Tibial artery (tissue), 4 donors: ENCODE measurements at regions not wholly inside any gene's neighbourhood (a gene's known extent, or its start where the extent isn't known, plus 50 kb on each side); places are given as distances from the start of the nearest gene placed in this dataset.
"Not testable (repeated sequence)": the region's sequence is repeated elsewhere in the genome, so short reads cannot be mapped to it uniquely, and the experiment has no call there.

Experiments
- DNase-seq, 2 donors: peaks; one replicate each; pipeline ENCODE4 v3.0.0-alpha.2; 2019
- H3K27ac ChIP-seq, 2 donors: fragments of 200-600 bp; sonication (generic) in 1 of 2; 1 replicate in 1 of 2; 2 replicates in 1 of 2; pipeline ENCODE4 v1.5.1; 2018 to 2019; ENCODE audit warnings: mild to moderate bottlenecking in 1 of 2
- H3K27me3 ChIP-seq, 2 donors: fragments of 200-600 bp; sonication (generic) in 1 of 2; one replicate each; pipeline versions ENCODE4 v1.5.1 to v1.6.0; 2016 to 2019
- H3K36me3 ChIP-seq, 3 donors: fragments of 200-600 bp; sonication (generic) in 2 of 3; one replicate each; pipeline ENCODE4 v1.5.1; 2016 to 2019; ENCODE audit warnings: mild to moderate bottlenecking in 2 of 3
- H3K4me1 ChIP-seq, 4 donors: fragments of 200-600 bp; sonication (generic) in 2 of 4; 1 replicate in 3 of 4; 2 replicates in 1 of 4; pipeline ENCODE4 v1.5.1; 2016 to 2019
- H3K4me3 ChIP-seq, 2 donors: fragments of 200-600 bp; sonication (generic) in 1 of 2; 1 replicate in 1 of 2; 2 replicates in 1 of 2; pipeline ENCODE4 v1.5.1; 2018 to 2019; ENCODE audit warnings: mild to moderate bottlenecking in 2 of 2
- H3K9me3 ChIP-seq, 3 donors: fragments of 200-600 bp; sonication (generic) in 1 of 3; one replicate each; pipeline ENCODE4 v1.5.1; 2016 to 2019
- CTCF ChIP-seq, 2 experiments: fragments of 200-600 bp in 1 of 2; fragments of 450-650 bp in 1 of 2; IDR thresholded peaks; one replicate each; pipeline ENCODE4 v1.5.1; 2017 to 2019; ENCODE audit warnings: antibody characterized with exemption in 2 of 2, mild to moderate bottlenecking in 1 of 2, moderate library complexity in 1 of 2
- intact Hi-C: fragments of 100-400 bp; cut with DNase I; formaldehyde crosslinking; loops from one replicate; pipeline ENCODE4 v1.15.0; 2023; ENCODE audit warnings: low total_unique reads

- intact Hi-C loops, H3K4me1 ChIP-seq, H3K4me3 ChIP-seq, H3K36me3 ChIP-seq, H3K27me3 ChIP-seq, H3K27ac ChIP-seq, DNase-seq: not testable (repeated sequence)
- peaks cover 0 to 26% (median 22%) of the 10 kb centered on the region in 3 donors for H3K9me3 ChIP-seq
Observed at GRCh38 chr9:84535973-84536372, 133.6 kb upstream of the NTRK2 start.

- DNase-seq = no peak
- Histone ChIP-seq H3K4me1 (no peaks in the 10 kb centered on the region), H3K9me3 (peaks cover 0 to 26% (median 22%) of the 10 kb centered on the region in 3 donors), H3K27me3 (no peaks in the 10 kb centered on the region), H3K4me3 (no peak overlapping the region), H3K36me3 (no peaks in the 10 kb centered on the region), H3K27ac (no peak overlapping the region)
- TF ChIP-seq CTCF (IDR thresholded peaks at IDR 0.05) = no peak
- intact Hi-C loops = no loop called here
Observed at GRCh38 chr9:84538879-84539278, 130.7 kb upstream of the NTRK2 start.

- H3K4me1 ChIP-seq = no peaks in the 10 kb centered on the region
- H3K9me3 ChIP-seq = peaks cover 0 to 10% (median 8%) of the 10 kb centered on the region in 3 donors
- DNase-seq = no peak
- H3K4me3 ChIP-seq = no peak overlapping the region
- no peaks in the 10 kb centered on the region for H3K27me3 ChIP-seq
- TF ChIP-seq CTCF (IDR thresholded peaks at IDR 0.05) = no peak
- intact Hi-C loops = no loop called here
- no peak overlapping the region for H3K27ac ChIP-seq
- no peaks in the 10 kb centered on the region for H3K36me3 ChIP-seq
Observed at GRCh38 chr9:84542554-84542953, 127.0 kb upstream of the NTRK2 start.

GRCh38 chr9:84554069-84554664, 115.4 kb upstream of the NTRK2 start:
- no peak overlapping the region for H3K27ac ChIP-seq
- H3K9me3 ChIP-seq = peaks cover 0 to 6% (median 0%) of the 10 kb centered on the region in 3 donors
- H3K4me3 ChIP-seq = no peak overlapping the region
- H3K27me3 ChIP-seq = no peaks in the 10 kb centered on the region
- DNase-seq = no peak
- intact Hi-C loops = no loop called here
- no peaks in the 10 kb centered on the region for H3K36me3 ChIP-seq
- no peaks in the 10 kb centered on the region for H3K4me1 ChIP-seq
- no peak for TF ChIP-seq CTCF (IDR thresholded peaks at IDR 0.05)

- Histone ChIP-seq H3K9me3 (peaks cover 0 to 6% (median 0%) of the 10 kb centered on the region in 3 donors), H3K36me3 (no peaks in the 10 kb centered on the region), H3K4me1 (no peaks in the 10 kb centered on the region), H3K27ac (no peak overlapping the region), H3K4me3 (no peak overlapping the region), H3K27me3 (no peaks in the 10 kb centered on the region)
- intact Hi-C loops = no loop called here
- no peak for TF ChIP-seq CTCF (IDR thresholded peaks at IDR 0.05)
- no peak for DNase-seq
Observed at GRCh38 chr9:84556556-84556955, 113.0 kb upstream of the NTRK2 start.

GRCh38 chr9:84557751-84558150, 111.8 kb upstream of the NTRK2 start:
- DNase-seq = no peak
- H3K27ac ChIP-seq = no peak overlapping the region
- intact Hi-C loops = no loop called here

More at GRCh38 chr9:84557751-84558150, 111.8 kb upstream of the NTRK2 start:
- H3K4me3 ChIP-seq = no peak overlapping the region
- no peak for TF ChIP-seq CTCF (IDR thresholded peaks at IDR 0.05)
- H3K27me3 ChIP-seq = no peaks in the 10 kb centered on the region
- H3K9me3 ChIP-seq = no peaks in the 10 kb centered on the region
- no peaks in the 10 kb centered on the region for H3K36me3 ChIP-seq
- H3K4me1 ChIP-seq = no peaks in the 10 kb centered on the region
